HepG2 (cell line): ENCODE measurements at regions not wholly inside any gene's neighbourhood (a gene's known extent, or its start where the extent isn't known, plus 50 kb on each side); places are given as distances from the start of the nearest gene placed in this dataset.

Experiments
- ARID2 ChIP-seq: sonication (generic); formaldehyde crosslinking; IDR thresholded peaks from 2 replicates; pipeline ENCODE4 v1.8.1; 2022; ENCODE audit warnings: mild to moderate bottlenecking, missing genetic modification reagents, borderline replicate concordance
- ATF2 ChIP-seq: sonication (generic); formaldehyde crosslinking; IDR thresholded peaks from 2 replicates; pipeline ENCODE4 v1.4.0; 2020; ENCODE audit warnings: missing genetic modification reagents
- DDIT3 ChIP-seq: sonication (generic); formaldehyde crosslinking; IDR thresholded peaks from 2 replicates; pipeline ENCODE4 v1.4.0; 2020; ENCODE audit warnings: mild to moderate bottlenecking, missing genetic modification reagents
- KDM5B ChIP-seq: sonication (generic); formaldehyde crosslinking; IDR thresholded peaks from 2 replicates; pipeline ENCODE4 v1.4.0; 2020; ENCODE audit warnings: missing genetic modification reagents, mild to moderate bottlenecking, borderline replicate concordance
- MYPOP ChIP-seq: sonication (generic); formaldehyde crosslinking; IDR thresholded peaks from 2 replicates; pipeline ENCODE4 v1.8.1; 2023; ENCODE audit warnings: mild to moderate bottlenecking, moderate library complexity, missing genetic modification reagents
- PBX2 ChIP-seq: IDR thresholded peaks from 2 replicates; pipeline ENCODE4 v1.6.1; 2016; ENCODE audit warnings: control low read depth
- PRDM15 ChIP-seq: sonication (generic); formaldehyde crosslinking; IDR thresholded peaks from 2 replicates; pipeline ENCODE4 v1.4.0; 2020; ENCODE audit warnings: missing genetic modification reagents
- RBFOX2 ChIP-seq: fragments of 200-400 bp; formaldehyde crosslinking; IDR thresholded peaks from 2 replicates; pipeline ENCODE4 v1.6.1; 2017; ENCODE audit warnings: low read depth, mild to moderate bottlenecking, low read length
- TCF7 ChIP-seq: sonication (generic); IDR thresholded peaks from 2 replicates; pipeline ENCODE4 v1.6.1; 2016; ENCODE audit warnings: antibody characterized with exemption, low read depth
- THAP11 ChIP-seq: IDR thresholded peaks from 2 replicates; pipeline ENCODE4 v1.6.1; 2016; ENCODE audit warnings: missing biosample characterization, missing genetic modification reagents
- ZC3H4 ChIP-seq: sonication (generic); formaldehyde crosslinking; IDR thresholded peaks from 2 replicates; pipeline ENCODE4 v1.4.0; 2020; ENCODE audit warnings: missing genetic modification reagents, borderline replicate concordance
- ZIK1 ChIP-seq: sonication (generic); formaldehyde crosslinking; IDR thresholded peaks from 2 replicates; pipeline ENCODE4 v1.5.0; 2020; ENCODE audit warnings: mild to moderate bottlenecking, low read depth, missing genetic modification reagents, borderline replicate concordance
- ZNF557 ChIP-seq: sonication (generic); formaldehyde crosslinking; IDR thresholded peaks from 2 replicates; pipeline ENCODE4 v1.4.0; 2020; ENCODE audit warnings: missing genetic modification reagents
- ZNF609 ChIP-seq: sonication (generic); formaldehyde crosslinking; IDR thresholded peaks from 2 replicates; pipeline ENCODE4 v1.4.0; 2020; ENCODE audit warnings: mild to moderate bottlenecking, missing genetic modification reagents, borderline replicate concordance
- ZUFSP ChIP-seq: sonication (generic); formaldehyde crosslinking; IDR thresholded peaks from 2 replicates; pipeline ENCODE4 v1.9.0; 2021; ENCODE audit warnings: missing genetic modification reagents, mild to moderate bottlenecking, borderline replicate concordance

GRCh38 chr13:33679658-33680012 lies 138.3 kb upstream of the RFC3 start (continued):
- TF ChIP-seq ATF2 (CRISPR knock-in tag) = no peak
- TF ChIP-seq PBX2 (CRISPR knock-in tag) = no peak
- TF ChIP-seq TCF7 = no peak
- TF ChIP-seq ZUFSP (CRISPR knock-in tag) = no peak
- no peak for TF ChIP-seq ZC3H4 (CRISPR knock-in tag)
- TF ChIP-seq ZNF609 (CRISPR knock-in tag) = no peak
- TF ChIP-seq ZIK1 (CRISPR knock-in tag) = no peak
- TF ChIP-seq THAP11 (CRISPR knock-in tag) = 0 out of 2 replicates have a peak, but pooled peaks have one; percentile 5
- peak; percentile 66 for TF ChIP-seq RBFOX2
- no peak for TF ChIP-seq DDIT3
- TF ChIP-seq ARID2 (CRISPR knock-in tag) = 0 out of 2 replicates have a peak, but pooled peaks have one; percentile 19
- TF ChIP-seq PRDM15 (CRISPR knock-in tag) = no peak
- TF ChIP-seq KDM5B (CRISPR knock-in tag) = no peak
- no peak for TF ChIP-seq MYPOP (CRISPR knock-in tag)
- no peak for TF ChIP-seq ZNF557
